Fibroblast of lung (primary cell): ENCODE measurements at regions not wholly inside any gene's neighbourhood (a gene's known extent, or its start where the extent isn't known, plus 50 kb on each side); places are given as distances from the start of the nearest gene placed in this dataset.

Experiments used
- EZH2 ChIP-seq: IDR thresholded peaks from 2 replicates; pipeline ENCODE4 v1.5.1; 2012; ENCODE audit warnings: low read length, control low read depth, mild to moderate bottlenecking; ENCODE audit errors: missing control alignments
- TF ChIP-seq, protein P1 (sequence below), 2 donors: IDR thresholded peaks in 1 of 2; conservative IDR thresholded peaks in 1 of 2; 1 replicate in 1 of 2; 2 replicates in 1 of 2; pipeline ENCODE4 v1.5.1; 2011 to 2012; ENCODE audit warnings: low read length in 2 of 2, control low read depth in 1 of 2, inconsistent platforms in 1 of 2, low read depth in 1 of 2, mild to moderate bottlenecking in 1 of 2

DNA sequence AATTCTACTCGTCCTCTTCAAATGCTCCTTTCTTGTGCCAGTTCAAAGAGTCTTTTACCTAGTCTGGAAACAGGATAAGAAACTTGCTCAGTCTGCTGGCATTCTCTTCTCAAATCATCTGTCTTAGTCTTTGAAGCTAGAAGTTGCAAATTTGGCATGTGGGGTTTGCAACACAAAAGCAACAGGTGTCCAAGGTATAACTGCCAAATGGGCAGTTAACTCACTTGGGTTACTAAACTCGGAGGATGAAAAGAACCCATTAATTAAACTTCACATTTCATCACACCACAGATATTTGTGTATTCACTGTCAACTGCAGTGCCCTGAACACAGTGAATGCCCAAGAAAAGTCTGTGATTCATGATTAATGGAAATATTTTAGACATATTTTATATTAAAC is 108.0 kb upstream of the TARS1 start:
- TF ChIP-seq, protein P1, sequence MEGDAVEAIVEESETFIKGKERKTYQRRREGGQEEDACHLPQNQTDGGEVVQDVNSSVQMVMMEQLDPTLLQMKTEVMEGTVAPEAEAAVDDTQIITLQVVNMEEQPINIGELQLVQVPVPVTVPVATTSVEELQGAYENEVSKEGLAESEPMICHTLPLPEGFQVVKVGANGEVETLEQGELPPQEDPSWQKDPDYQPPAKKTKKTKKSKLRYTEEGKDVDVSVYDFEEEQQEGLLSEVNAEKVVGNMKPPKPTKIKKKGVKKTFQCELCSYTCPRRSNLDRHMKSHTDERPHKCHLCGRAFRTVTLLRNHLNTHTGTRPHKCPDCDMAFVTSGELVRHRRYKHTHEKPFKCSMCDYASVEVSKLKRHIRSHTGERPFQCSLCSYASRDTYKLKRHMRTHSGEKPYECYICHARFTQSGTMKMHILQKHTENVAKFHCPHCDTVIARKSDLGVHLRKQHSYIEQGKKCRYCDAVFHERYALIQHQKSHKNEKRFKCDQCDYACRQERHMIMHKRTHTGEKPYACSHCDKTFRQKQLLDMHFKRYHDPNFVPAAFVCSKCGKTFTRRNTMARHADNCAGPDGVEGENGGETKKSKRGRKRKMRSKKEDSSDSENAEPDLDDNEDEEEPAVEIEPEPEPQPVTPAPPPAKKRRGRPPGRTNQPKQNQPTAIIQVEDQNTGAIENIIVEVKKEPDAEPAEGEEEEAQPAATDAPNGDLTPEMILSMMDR (conservative IDR thresholded peaks at IDR 0.05 in 1 of 2, IDR thresholded peaks at IDR 0.05 in 1 of 2; ENCODE audit: low read depth in 1 of 2, low read length in 2 of 2), result no peak
- TF ChIP-seq EZH2, result no peak
